GM12892 (cell line): ENCODE measurements at regions not wholly inside any gene's neighbourhood (a gene's known extent, or its start where the extent isn't known, plus 50 kb on each side); places are given as distances from the start of the nearest gene placed in this dataset.

Experiments used
- POLR2A ChIP-seq: IDR thresholded peaks from 2 replicates; pipeline ENCODE4 v1.6.1; 2011; ENCODE audit warnings: low read depth, low read length, control low read depth
- POLR2AphosphoS5 ChIP-seq: IDR thresholded peaks from 2 replicates; pipeline ENCODE4 v1.6.1; 2011; ENCODE audit warnings: low read depth, low read length, control low read depth
- TAF1 ChIP-seq: IDR thresholded peaks from 2 replicates; pipeline ENCODE4 v1.6.1; 2011; ENCODE audit warnings: low read depth, mild to moderate bottlenecking, control low read depth, low read length, borderline replicate concordance

DNA sequence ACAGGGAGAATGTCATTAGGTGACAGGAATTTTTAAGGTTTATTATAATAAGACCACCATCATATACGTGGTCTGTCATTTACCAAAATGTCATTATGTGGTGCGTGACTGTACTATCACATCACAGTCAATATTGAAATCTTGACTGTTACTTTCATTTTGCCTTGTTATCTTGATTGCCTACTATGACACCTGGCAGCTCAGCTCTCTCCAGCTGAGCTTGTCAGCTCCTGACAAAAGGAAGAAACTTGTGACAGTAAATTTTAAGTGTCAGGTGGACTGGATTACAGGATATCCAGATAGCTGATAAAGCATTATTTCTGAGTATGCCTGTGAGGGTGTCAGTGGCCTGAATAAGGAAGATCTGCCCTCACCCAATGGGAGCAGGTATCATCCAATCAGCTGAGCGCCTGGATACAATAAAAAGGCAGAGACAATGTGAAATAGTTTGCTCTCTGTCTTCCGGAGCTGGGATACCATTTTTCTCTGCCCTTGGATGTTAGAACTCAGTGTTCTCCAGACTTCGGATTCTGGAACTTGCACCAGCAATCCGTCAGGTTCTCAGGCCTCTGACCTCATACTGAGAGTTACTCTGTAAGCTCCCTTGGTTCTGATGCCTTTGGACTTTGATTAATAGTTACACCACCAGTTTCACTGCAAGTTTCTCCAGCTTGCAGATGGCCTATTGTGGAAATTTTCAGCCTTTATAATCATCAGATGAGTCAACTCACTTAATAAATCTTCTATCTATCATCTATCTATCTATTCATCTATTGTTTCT, 1454.7 kb upstream of the IGFBP7 start:
- TF ChIP-seq POLR2A (no peak), POLR2AphosphoS5 (no peak), TAF1 (no peak)
